GM21529 (cell line): ENCODE measurements at regions not wholly inside any gene's neighbourhood (a gene's known extent, or its start where the extent isn't known, plus 50 kb on each side); places are given as distances from the start of the nearest gene placed in this dataset.
A peak's percentile ranks its signal among the peaks of the same experiment; 100 is the strongest.
"Not testable (repeated sequence)": the region's sequence is repeated elsewhere in the genome, so short reads cannot be mapped to it uniquely, and the experiment has no call there.

Source experiments
- ATAC-seq: cut with Tn5 transposase; IDR thresholded peaks from one replicate; pipeline ENCODE4 v1.9.1; 2021; ENCODE audit not compliant: unreplicated experiment

- ATAC-seq: no peak
Measured at GRCh38 chr10:28387140-28387539, 84.3 kb upstream of the MPP7 start.

- ATAC-seq: no peak
Measured at GRCh38 chr10:28391283-28391682, 88.4 kb upstream of the MPP7 start.

GRCh38 chr10:28393956-28394568 is 91.2 kb upstream of the MPP7 start:
- peak; percentile 76 for ATAC-seq

GRCh38 chr10:28396331-28396730 is 93.5 kb upstream of the MPP7 start:
- ATAC-seq: no peak

GRCh38 chr10:28397229-28397628 is 94.4 kb upstream of the MPP7 start:
- ATAC-seq: no peak

GRCh38 chr10:28400176-28400575 is 97.3 kb upstream of the MPP7 start:
- ATAC-seq: no peak

- ATAC-seq: no peak
Measured at GRCh38 chr10:28400681-28401080, 97.8 kb upstream of the MPP7 start.

- ATAC-seq: not testable (repeated sequence)
Measured at GRCh38 chr10:28402611-28403073, 99.8 kb upstream of the MPP7 start.

- no peak for ATAC-seq
Measured at GRCh38 chr10:28403090-28403489, 100.2 kb upstream of the MPP7 start.

GRCh38 chr10:28408237-28408777 is 105.4 kb upstream of the MPP7 start:
- no peak for ATAC-seq

GRCh38 chr10:28410420-28411135 is 107.7 kb upstream of the MPP7 start:
- ATAC-seq: no peak

- no peak for ATAC-seq
Measured at GRCh38 chr10:28411136-28411460, 108.2 kb upstream of the MPP7 start.

- peak; percentile 84 for ATAC-seq
Measured at GRCh38 chr10:28411648-28412047, 108.8 kb upstream of the MPP7 start.

GRCh38 chr10:28418069-28418468 is 114.8 kb upstream of the WAC start:
- no peak for ATAC-seq

- ATAC-seq: no peak
Measured at GRCh38 chr10:28425422-28425821, 107.5 kb upstream of the WAC start.

- ATAC-seq: no peak
Measured at GRCh38 chr10:28426392-28427159, 106.3 kb upstream of the WAC start.

- no peak for ATAC-seq
Measured at GRCh38 chr10:28427376-28427775, 105.5 kb upstream of the WAC start.

GRCh38 chr10:28429045-28429444 is 103.9 kb upstream of the WAC start:
- ATAC-seq: no peak

- ATAC-seq: no peak
Measured at GRCh38 chr10:28429573-28430216, 103.2 kb upstream of the WAC start.

GRCh38 chr10:28431139-28431538 is 101.8 kb upstream of the WAC start:
- ATAC-seq: no peak

GRCh38 chr10:28432210-28432676 is 100.7 kb upstream of the WAC start:
- ATAC-seq: peak; percentile 82
